ENCODE measurements at regions not wholly inside any gene's neighbourhood (a gene's known extent, or its start where the extent isn't known, plus 50 kb on each side); places are given as distances from the start of the nearest gene placed in this dataset.

DNA sequence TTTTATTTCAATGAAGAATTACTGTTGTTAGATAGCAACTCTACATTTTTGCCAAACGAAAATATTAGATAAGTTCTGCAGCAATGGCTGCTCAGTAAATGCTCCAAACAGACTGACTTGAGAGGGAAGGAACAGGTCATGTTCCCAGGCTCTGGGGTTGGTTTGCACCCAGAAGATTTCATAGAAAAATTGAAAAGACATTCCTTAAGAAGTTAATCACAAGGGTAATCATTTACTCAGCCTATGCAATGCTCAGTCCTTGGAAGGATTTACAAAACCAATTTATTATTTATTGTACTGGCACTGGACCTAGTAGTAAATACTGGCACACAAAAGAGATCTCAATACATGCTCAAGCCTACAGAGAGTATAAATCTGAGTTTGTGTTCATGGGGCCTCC is 179.1 kb upstream of the MTNR1B start:
- no peak for DNase-seq

- no peak for DNase-seq
Measured at GRCh38 chr11:92790926-92791616, 178.4 kb upstream of the MTNR1B start.

DNA sequence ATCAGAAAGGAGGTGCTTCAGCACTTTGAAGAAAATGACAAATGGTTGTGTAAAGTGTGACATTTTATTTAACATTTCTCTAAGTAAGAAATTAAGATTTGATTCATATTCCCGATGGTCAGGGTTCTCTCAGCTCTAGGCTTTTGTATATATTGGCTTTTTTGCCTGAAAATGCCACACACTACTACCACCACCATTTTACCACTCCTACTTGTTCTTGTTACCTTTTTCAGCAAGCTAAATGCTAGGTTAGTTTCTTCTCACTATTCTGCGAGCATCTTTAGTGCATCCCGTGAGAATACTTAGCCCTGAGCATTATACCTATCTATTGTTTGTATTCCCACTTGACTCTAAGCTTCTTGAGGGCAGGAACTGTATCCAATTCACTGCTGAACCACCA is 177.6 kb upstream of the MTNR1B start:
- DNase-seq: no peak

DNA sequence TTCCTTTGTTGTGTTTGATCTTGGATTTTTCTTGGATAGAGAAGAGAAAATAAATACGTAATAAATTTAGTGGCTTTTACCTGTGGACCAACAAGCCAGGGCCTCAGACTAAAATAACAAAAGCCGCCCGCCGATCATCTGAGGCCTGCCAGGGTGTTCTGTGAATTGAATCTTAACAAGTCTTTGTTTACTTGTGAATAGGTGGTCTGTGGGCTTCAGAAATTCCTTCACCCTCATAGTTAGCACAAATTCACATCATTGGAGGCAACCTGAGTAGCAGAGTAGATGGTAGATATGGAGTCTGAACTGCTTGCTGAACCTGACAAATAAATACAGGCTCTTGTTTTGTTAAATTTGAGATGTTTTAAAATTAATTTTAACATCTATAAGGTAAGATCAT is 176.3 kb upstream of the MTNR1B start:
- DNase-seq: no peak

- DNase-seq: no peak
Measured at GRCh38 chr11:92794783-92795182, 174.7 kb upstream of the MTNR1B start.

DNA sequence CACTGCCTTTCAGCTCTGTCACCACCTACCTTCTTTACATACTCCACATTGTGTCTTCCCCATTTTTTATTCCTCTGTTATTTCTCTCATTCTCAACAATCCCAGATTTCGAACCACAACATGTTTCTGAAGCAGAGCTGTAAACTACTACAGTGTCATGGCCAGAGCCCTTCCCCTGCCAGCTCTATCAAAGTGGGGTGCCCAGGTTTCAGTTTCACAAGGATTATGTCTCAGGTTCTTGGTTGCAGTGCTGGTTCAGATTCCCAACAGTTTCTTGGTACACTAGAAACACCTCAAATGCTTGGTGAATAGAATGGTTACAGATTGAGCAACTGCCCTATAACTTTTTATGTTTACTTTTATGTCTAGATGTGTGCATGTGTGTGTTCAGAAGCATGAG is 172.7 kb upstream of the MTNR1B start:
- no peak for DNase-seq

- no peak for DNase-seq
Measured at GRCh38 chr11:92797874-92798273, 171.6 kb upstream of the MTNR1B start.

- no peak for DNase-seq
Measured at GRCh38 chr11:92801685-92802084, 167.8 kb upstream of the MTNR1B start.

DNA sequence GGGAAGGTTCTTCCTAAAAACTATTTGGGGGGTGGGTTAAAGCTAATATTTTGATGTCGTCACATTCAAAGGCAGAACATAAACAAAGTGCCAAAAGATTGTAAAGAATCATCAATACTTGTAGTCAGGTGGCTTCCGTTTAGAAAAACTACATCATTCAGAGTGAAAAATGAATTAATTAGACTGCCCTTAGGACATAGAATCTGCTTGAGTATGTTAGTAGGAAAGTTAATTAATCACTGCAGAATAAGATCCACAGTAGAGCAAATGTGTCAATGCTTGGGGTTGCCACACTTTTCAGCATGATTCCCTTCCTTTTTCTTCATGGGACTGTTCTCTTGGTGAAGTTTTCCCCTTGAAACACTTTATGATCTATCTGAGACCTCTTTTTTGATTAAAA is 166.8 kb upstream of the MTNR1B start:
- no peak for DNase-seq

- DNase-seq: no peak
Measured at GRCh38 chr11:92803391-92803790, 166.1 kb upstream of the MTNR1B start.

- DNase-seq: no peak
Measured at GRCh38 chr11:92804388-92804966, 165.0 kb upstream of the MTNR1B start.

- DNase-seq: no peak
Measured at GRCh38 chr11:92808022-92808421, 161.4 kb upstream of the MTNR1B start.

DNA sequence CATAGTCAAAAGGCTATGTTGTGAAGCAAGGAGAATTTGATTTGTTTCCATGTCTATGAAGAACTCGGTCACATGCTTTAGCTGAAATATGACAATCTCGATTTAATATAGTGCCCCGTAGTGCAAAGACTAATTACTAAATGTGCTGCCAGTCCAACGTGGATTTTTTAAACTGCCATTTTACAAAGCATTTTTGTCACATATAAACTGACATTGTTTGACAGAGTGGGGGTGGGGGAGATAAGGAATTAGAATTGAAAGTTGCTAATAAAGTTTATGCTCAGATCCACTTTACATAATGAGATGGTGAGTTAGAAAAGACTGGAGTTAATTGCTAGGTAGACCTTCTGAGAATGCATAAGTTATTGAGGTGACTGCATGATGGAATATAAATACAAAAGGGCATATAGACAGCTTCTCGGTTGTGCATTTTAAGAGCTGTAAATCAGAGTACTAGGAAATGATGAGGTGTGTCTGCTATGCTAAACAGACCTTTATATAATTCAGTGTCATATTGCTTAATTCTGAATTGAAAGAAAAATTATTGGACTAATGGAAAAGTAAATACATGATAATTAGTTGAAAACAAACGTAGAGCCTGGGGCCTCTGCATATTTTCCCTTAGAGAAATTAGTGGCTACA is 158.9 kb upstream of the MTNR1B start:
- no peak for DNase-seq

DNA sequence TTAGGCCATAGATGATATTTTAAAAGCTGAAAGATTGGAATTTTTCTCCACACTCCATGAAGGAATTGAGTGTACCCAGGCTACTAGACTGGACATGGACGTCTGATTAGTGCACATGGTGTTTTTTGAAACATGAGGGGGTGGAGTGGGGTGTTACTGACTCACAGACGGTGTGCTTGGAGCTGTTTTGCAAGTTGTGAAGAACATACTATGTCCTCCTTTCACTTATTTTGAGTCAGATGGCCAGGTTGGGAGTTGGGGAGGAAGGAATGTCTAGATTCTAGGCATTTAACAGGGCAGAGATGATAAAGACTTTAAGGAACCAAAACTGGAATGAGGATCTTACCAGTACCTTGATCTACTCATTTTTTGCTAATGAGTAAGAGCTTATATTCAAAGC is 158.1 kb upstream of the MTNR1B start:
- DNase-seq: no peak

GRCh38 chr11:92812841-92813240 is 156.6 kb upstream of the MTNR1B start:
- no peak for DNase-seq

DNA sequence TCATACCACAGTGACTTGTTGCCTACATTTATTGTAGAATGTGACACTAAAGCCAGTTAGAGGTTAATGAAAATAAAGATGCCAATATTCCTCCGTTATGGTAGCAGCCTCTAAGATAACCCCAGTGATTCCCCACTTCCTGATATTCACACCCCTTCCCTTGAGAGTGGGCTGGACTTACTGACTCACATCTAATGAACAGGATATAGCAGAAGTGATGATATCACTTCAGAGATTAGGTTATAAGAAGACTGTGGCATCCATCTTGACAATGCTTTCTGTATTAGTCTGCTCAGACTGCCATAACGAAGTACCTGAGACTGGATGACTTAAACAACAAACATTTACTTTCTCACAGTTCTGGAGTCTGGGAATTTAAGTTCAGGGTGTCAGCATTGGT is 149.6 kb upstream of the MTNR1B start:
- DNase-seq: no peak

GRCh38 chr11:92820860-92821259 is 148.6 kb upstream of the MTNR1B start:
- no peak for DNase-seq

DNA sequence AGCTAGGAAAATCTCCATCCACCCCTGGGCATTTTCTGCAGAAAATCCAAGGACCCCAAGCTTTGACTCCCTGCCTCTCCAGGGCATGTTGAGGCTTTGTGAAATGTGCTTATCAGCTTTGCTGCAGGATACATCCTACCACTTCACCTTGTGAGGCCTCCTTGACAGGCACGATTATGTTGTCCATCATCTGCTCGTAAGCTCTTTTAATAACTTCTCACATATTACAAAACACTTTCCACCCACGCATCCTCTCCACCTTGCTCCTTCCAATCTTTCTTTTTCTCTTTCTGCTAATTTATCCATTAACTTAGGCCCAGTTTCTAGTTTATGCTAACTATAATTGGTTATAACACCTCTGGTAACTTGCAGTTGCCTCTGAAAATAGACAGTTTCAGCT is 147.0 kb upstream of the MTNR1B start:
- no peak for DNase-seq

GRCh38 chr11:92826136-92826535 is 143.3 kb upstream of the MTNR1B start:
- DNase-seq: peak in 1 of 3 donors; percentile 23

- no peak for DNase-seq
Measured at GRCh38 chr11:92826603-92827002, 142.8 kb upstream of the MTNR1B start.

DNA sequence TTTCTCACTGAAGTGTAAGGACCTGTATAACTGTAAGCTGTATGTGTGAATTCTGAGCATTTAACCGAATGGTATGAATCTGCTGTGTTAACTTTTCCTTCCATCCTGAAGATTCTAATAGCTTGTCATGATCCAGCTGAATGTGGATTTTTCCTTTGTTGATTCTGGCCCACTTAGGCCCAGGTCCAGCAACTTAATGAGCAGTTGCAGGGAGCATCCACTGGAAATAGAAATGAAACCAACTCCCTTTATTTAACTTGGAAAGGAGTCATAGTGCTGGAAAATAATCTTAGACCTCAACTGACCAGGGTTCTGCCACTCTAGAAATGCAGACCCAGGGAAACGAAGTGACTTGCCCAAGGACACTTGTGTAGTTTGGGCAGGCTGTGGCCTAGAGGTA is 142.3 kb upstream of the MTNR1B start:
- DNase-seq: no peak

GRCh38 chr11:92828556-92828955 is 140.9 kb upstream of the MTNR1B start:
- DNase-seq: no peak

GRCh38 chr11:92829121-92829520 is 140.3 kb upstream of the MTNR1B start:
- no peak for DNase-seq

GRCh38 chr11:92829671-92830070 is 139.8 kb upstream of the MTNR1B start:
- DNase-seq: no peak
